ENCODE measurements at regions not wholly inside any gene's neighbourhood (a gene's known extent, or its start where the extent isn't known, plus 50 kb on each side); places are given as distances from the start of the nearest gene placed in this dataset.
A peak's percentile ranks its signal among the peaks of the same experiment; 100 is the strongest.
"Not testable (repeated sequence)": the region's sequence is repeated elsewhere in the genome, so short reads cannot be mapped to it uniquely, and the experiment has no call there.

- DNase-seq, result no peak
Measured at GRCh38 chr15:88995449-88995848, 82.3 kb upstream of the MFGE8 start.

- DNase-seq, result no peak
Measured at GRCh38 chr15:88997531-88997930, 84.4 kb upstream of the MFGE8 start.

DNA sequence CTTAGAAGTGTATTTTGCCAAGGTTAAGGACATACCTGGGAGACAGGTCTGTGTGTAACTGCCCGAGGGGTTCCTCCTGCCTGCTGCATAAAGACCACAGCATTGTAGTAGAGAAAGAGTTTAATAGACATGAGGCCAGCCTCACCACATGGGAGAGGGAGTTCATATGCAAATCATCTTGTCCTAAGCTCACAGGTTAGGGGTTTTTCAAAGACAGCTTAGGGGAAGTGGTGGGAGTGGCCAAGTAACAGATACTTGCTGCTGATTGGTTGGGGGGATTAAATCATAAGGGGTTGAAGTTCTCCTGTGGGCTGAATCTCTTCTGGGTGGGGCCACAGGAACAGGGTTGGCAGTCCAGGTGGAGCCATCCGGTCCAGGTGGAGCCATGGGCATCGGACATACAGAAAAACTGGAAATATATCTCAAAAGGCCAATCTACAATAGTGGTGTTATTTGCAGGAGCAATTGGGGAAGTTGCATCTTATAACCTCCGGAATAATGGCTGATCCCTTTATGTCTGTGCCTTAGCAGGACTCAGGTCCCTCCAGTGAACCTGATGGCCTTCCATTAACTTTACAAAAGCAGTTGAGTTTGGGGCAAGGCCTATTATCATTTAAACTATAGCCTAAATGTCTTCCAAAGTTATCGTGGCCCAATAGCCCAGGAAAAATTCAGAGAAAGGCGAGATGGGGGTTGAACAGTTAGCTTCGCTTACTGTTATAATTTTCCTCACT, 86.0 kb upstream of the MFGE8 start:
- no peak for DNase-seq

- not testable (repeated sequence) for DNase-seq
Measured at GRCh38 chr15:89001708-89002275, 86.5 kb upstream of the ABHD2 start.

- DNase-seq, result no peak
Measured at GRCh38 chr15:89002281-89002761, 85.9 kb upstream of the ABHD2 start.

- DNase-seq, result no peak
Measured at GRCh38 chr15:89002830-89003229, 85.4 kb upstream of the ABHD2 start.

GRCh38 chr15:89003865-89004725, 84.2 kb upstream of the ABHD2 start:
- no peak for DNase-seq

DNA sequence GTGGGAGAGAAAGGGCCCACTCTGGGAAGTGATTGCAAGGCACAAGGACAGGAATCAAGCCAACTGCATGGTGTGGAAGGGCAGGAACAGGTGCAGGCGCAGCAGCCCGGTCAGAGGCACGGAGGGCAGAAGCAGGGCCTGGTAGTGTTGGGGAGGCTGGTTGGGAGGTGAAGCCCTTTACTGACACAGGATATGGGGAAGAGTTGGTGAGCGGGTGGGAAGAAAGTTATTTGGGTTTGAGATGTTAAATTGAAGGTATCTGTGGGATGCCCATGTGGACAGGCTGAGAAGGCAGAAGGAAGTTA, 83.6 kb upstream of the ABHD2 start:
- DNase-seq, result no peak

DNA sequence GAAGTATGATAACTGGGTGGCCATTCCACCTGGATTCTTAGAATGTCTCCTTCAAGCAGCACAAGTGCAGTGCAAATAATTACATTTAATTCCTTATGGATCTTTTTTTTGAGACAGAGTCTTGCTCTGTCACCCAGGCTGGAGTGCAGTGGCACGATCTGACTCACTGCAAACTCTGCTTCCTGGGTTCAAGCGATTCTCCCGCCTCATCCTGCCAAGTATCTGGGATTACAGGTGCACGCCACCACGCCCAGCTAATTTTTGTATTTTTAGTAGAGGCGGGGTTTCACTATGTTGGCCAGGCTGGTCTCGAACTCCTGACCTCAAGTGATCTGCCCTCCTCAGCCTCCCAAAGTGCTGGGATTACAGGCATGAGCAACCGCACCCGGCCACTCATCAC, 80.7 kb upstream of the ABHD2 start:
- DNase-seq, result not testable (repeated sequence)

- no peak for DNase-seq
Measured at GRCh38 chr15:89007989-89008388, 80.3 kb upstream of the ABHD2 start.

- DNase-seq, result no peak
Measured at GRCh38 chr15:89009080-89009479, 79.2 kb upstream of the ABHD2 start.

DNA sequence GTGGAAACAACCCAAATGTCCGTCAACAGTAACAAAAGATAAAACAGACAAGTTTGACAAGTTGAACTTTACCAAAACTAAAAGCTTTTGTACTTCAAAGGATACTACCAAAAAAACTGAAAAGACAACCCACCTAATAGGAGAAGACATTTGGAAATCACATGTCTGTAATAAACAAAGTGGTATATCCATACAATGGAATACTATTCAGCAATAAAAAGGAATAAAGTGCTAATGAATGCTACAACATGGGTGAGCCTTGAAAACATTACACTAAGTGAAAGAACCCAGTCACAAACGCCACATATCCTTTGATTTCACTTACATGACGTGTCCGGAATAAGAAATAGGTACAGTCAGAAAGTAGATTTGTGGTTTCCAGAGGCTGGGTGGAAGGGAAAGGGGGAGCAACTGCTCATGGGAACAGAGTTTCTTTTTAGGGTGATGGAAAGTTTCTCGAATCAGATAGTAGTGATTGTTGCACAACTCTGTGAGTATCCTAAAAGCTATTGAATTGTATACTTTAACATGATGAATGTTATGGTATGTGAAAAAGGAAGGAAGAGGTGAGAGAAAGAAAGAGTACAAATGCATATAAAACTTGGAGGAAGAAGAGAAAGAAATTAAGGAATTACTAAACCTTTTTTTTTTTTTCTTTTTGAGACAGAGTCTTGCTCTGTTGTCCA, 72.7 kb upstream of the ABHD2 start:
- no peak for DNase-seq

DNA sequence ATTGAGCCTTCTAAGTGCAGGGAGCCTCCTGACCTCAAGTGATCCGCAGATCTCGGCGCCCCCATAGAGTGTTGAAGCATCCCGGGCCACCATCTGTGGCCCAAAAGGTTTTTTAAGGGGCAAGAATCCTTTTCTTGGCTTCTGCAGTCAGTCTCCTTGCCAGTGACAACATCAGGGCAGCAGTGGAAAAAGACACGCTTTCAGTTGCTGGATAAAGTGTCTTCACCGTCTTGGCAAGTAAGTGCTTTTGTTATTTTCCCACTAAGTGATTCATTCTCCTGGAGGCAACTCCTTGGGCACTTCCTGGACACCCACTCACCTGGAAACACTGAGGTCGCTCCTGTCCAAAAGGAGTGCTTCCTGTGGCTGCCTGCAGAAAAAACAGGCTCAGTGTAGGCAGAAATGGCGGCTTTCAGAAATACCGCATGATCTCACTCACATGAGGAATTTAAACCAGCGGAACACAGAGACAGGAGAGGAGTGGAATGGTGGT, 71.7 kb upstream of the ABHD2 start:
- no peak for DNase-seq

DNA sequence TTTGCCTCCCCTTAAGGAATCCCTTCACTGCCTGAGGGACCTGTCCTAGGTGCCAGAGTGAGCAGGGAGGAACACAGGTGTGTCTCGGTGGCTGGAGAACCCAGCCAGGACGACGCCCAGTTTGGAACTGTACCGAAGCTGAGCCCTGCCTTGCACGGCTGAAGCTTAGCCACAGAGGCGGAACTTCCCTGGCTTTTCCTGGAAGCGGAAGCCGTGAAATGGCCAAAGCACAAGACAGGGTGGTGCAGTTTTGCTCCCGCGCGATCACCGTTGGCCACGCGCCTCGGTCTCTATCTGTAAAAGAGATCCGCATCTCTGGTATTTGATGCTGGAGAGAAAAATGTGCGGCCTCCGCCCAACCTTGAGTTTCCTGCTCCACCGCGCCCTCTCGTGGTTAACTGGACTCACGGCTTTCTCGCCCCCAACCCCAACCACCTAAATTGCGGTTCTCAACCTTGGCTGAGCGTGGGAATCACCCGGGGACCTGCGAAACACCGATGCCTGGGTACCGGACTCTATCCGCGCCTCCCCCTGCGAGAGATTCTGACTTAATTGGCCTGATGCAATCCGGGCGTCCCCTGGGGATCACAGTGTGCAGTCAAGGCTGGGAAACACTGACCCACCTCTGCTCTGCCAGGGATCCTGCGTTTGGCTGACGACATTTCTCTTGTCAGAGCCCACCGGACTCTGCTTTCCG, 70.7 kb upstream of the ABHD2 start:
- peak; percentile 86 for DNase-seq

- DNase-seq, result no peak
Measured at GRCh38 chr15:89018207-89018606, 70.0 kb upstream of the ABHD2 start.

- no peak for DNase-seq
Measured at GRCh38 chr15:89019436-89019835, 68.8 kb upstream of the ABHD2 start.

GRCh38 chr15:89021224-89021623, 67.0 kb upstream of the ABHD2 start:
- DNase-seq, result no peak

- not testable (repeated sequence) for DNase-seq
Measured at GRCh38 chr15:89021886-89022285, 66.4 kb upstream of the ABHD2 start.

DNA sequence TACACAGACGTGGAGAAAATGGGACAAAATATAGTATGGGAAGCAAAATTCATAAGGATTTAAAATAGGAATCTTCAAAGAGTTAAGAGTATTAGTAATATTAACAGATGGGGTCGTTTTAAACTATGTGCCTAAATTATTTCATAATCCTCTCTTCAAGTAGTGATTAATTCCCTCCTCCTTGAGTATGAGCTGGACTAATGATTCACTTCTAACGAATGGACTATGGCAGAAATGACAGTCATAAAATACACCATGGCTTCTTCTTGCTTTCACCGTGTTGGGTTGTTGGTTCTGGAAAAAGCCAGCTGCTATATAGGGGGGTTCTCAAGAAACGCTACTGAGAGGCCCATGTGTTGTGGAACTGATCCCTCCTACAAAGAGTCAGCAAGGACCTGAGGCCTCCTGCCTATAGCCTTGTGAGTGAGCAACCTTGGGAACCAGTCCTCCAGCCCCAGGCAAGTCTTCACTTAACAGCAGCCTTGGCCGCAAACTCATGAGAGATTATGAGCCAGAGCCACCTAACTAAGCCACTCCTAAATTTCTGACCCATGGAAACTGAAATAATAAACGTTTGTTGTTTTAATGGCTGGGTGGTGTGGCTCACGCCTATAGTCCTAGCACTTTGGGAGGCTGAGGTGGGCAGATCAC, 64.8 kb upstream of the ABHD2 start:
- DNase-seq, result no peak

DNA sequence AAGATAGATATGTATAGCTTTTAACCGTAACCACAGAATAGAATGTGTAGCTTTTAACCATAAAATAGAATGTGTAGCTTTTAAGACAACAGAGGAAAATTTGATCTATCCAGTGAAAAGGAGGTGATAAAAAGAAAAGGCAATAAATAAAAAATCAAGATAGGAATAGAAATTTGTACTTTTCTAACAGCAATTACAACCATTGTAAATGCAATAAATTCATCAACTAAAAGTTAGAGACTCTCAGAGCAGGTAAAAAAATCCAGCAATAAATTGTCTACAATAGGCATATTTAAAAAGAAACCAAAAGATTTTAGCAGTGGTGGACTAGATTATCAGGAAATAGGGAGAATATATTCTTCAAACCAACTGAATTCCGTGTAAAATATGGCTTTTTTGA, 63.8 kb upstream of the ABHD2 start:
- DNase-seq, result no peak

DNA sequence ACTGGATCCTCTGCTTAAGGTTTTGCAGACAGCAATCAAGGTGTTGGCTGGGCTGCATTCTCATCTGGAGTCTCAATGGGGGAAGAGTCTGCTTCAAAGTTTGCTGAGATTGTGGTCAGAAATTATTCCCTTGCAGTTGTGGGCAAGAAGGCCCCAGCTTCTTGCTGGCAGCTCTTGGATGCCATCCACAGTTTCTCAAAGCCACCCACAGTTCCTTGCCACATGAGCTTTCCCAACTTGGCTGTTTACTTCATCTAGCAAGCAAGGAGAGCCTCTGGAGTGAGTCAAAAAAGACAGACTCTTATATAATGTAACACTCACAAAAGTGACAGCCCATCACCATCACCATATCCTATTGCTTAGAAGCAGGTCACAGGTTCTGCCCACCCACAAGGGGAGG, 62.1 kb upstream of the ABHD2 start:
- DNase-seq, result no peak

GRCh38 chr15:89028036-89028435, 60.2 kb upstream of the ABHD2 start:
- DNase-seq, result no peak
